ENCODE measurements at regions not wholly inside any gene's neighbourhood (a gene's known extent, or its start where the extent isn't known, plus 50 kb on each side); places are given as distances from the start of the nearest gene placed in this dataset.

GRCh38 chr3:178260887-178261565 is 275.2 kb upstream of the KCNMB2 start:
- no peak for DNase-seq

GRCh38 chr3:178263236-178263916 is 272.9 kb upstream of the KCNMB2 start:
- DNase-seq, result peak; percentile 67 to 81

GRCh38 chr3:178267158-178267844 is 268.9 kb upstream of the KCNMB2 start:
- no peak for DNase-seq

GRCh38 chr3:178270838-178271237 is 265.4 kb upstream of the KCNMB2 start:
- DNase-seq, result no peak

GRCh38 chr3:178271740-178272387 is 264.4 kb upstream of the KCNMB2 start:
- DNase-seq, result no peak

GRCh38 chr3:178272841-178273240 is 263.4 kb upstream of the KCNMB2 start:
- DNase-seq, result no peak

- DNase-seq, result no peak
Observed at GRCh38 chr3:178274711-178275110, 261.5 kb upstream of the KCNMB2 start.

GRCh38 chr3:178275311-178275710 is 260.9 kb upstream of the KCNMB2 start:
- no peak for DNase-seq

GRCh38 chr3:178275793-178276192 is 260.4 kb upstream of the KCNMB2 start:
- DNase-seq, result no peak

- DNase-seq, result no peak
Observed at GRCh38 chr3:178277605-178278004, 258.6 kb upstream of the KCNMB2 start.

GRCh38 chr3:178283561-178283960 is 252.7 kb upstream of the KCNMB2 start:
- DNase-seq, result no peak

GRCh38 chr3:178284181-178284580 is 252.1 kb upstream of the KCNMB2 start:
- DNase-seq, result no peak

- no peak for DNase-seq
Observed at GRCh38 chr3:178288074-178288473, 248.2 kb upstream of the KCNMB2 start.

GRCh38 chr3:178289544-178290160 is 246.6 kb upstream of the KCNMB2 start:
- peak; percentile 44 to 51 for DNase-seq

- no peak for DNase-seq
Observed at GRCh38 chr3:178291574-178292370, 244.5 kb upstream of the KCNMB2 start.

GRCh38 chr3:178295292-178295912 is 240.8 kb upstream of the KCNMB2 start:
- DNase-seq, result no peak

- DNase-seq, result no peak
Observed at GRCh38 chr3:178297199-178297598, 239.0 kb upstream of the KCNMB2 start.

- DNase-seq, result no peak
Observed at GRCh38 chr3:178297740-178298139, 238.5 kb upstream of the KCNMB2 start.

- no peak for DNase-seq
Observed at GRCh38 chr3:178300441-178300959, 235.7 kb upstream of the KCNMB2 start.

- no peak for DNase-seq
Observed at GRCh38 chr3:178302966-178303930, 233.0 kb upstream of the KCNMB2 start.

Data from Kasumi-1 (cell line).